Gastroesophageal sphincter (tissue), 3 donors: ENCODE measurements at regions not wholly inside any gene's neighbourhood (a gene's known extent, or its start where the extent isn't known, plus 50 kb on each side); places are given as distances from the start of the nearest gene placed in this dataset.

Experiments
- CTCF ChIP-seq, 4 experiments: fragments of 200-600 bp in 2 of 4; fragments of 450-650 bp in 2 of 4; sonication (generic) in 1 of 4; IDR thresholded peaks; one replicate each; pipeline ENCODE4 v1.5.1; 2017 to 2019; ENCODE audit warnings: antibody characterized with exemption in 4 of 4, mild to moderate bottlenecking in 2 of 4, moderate library complexity in 2 of 4
- EP300 ChIP-seq: sonication (generic); formaldehyde crosslinking; IDR thresholded peaks from one replicate; pipeline ENCODE4 v1.6.1; 2017; ENCODE audit warnings: antibody characterized with exemption, mild to moderate bottlenecking
- POLR2A ChIP-seq, 2 donors: fragments of 450-650 bp; IDR thresholded peaks; one replicate each; pipeline ENCODE4 v1.6.1; 2017; ENCODE audit warnings: antibody characterized with exemption in 2 of 2, mild to moderate bottlenecking in 2 of 2, moderate library complexity in 1 of 2

- TF ChIP-seq CTCF (IDR thresholded peaks at IDR 0.05) (no peak), POLR2A (IDR thresholded peaks at IDR 0.05) (no peak), EP300 (no peak)
Observed at GRCh38 chr1:25006770-25007169, 76.7 kb upstream of the RUNX3 start.
